IMR-90 (cell line): ENCODE measurements at regions not wholly inside any gene's neighbourhood (a gene's known extent, or its start where the extent isn't known, plus 50 kb on each side); places are given as distances from the start of the nearest gene placed in this dataset.

Experiments
- ATAC-seq: fragments of 200-7000 bp; cut with Tn5 transposase; 2 replicates; pipeline ENCODE4 v1.9.1; 2020; ENCODE audit warnings: low read depth, mild to moderate bottlenecking, moderate library complexity
- BruUV-seq: library from RNA; stranded (reverse); fragments of 400-500 nt; replicated peaks from 2 replicates; lab custom pipeline; 2021; lab: Mats Ljungman, UMichigan
- CTCF ChIA-PET: fragments of 300-600 bp; formaldehyde crosslinking; extraction: SDS; loops from one replicate; lab custom pipeline; 2021; ENCODE audit warnings: antibody characterized with exemption; lab: Yijun Ruan, JAX
- POLR2A ChIA-PET: fragments of 300-600 bp; sonication (Branson Sonifier 250); formaldehyde crosslinking; loops from one replicate; lab custom pipeline; 2022; ENCODE audit warnings: antibody characterized with exemption; ENCODE audit not compliant: unreplicated experiment; lab: Charles Lee
- DNase-seq: peaks from one replicate; pipeline ENCODE4 v3.0.0; 2013
- H2AFZ ChIP-seq: replicated peaks from 2 replicates; pipeline ENCODE3; 2013; ENCODE audit warnings: low read length, mild to moderate bottlenecking; ENCODE audit not compliant: poor library complexity
- H2AK5ac ChIP-seq: 2 replicates; pipeline ENCODE4 v1.6.1; 2013; ENCODE audit warnings: low read depth, low read length, inconsistent platforms
- H2AK9ac ChIP-seq: replicated peaks from 2 replicates; pipeline ENCODE3; 2013; ENCODE audit warnings: mild to moderate bottlenecking, low read depth, low read length, moderate library complexity; ENCODE audit not compliant: poor library complexity
- H2BK120ac ChIP-seq: 2 replicates; pipeline ENCODE4 v1.6.1; 2013; ENCODE audit warnings: low read depth, low read length, inconsistent platforms
- H2BK15ac ChIP-seq: 3 replicates; pipeline ENCODE4 v1.6.1; 2013; ENCODE audit warnings: low read depth, low read length, inconsistent platforms
- H2BK20ac ChIP-seq: 2 replicates; pipeline ENCODE4 v1.6.1; 2013; ENCODE audit warnings: low read depth, mild to moderate bottlenecking, inconsistent platforms, low read length, moderate library complexity
- H2BK5ac ChIP-seq: 2 replicates; pipeline ENCODE4 v1.6.1; 2013; ENCODE audit warnings: mild to moderate bottlenecking, low read depth, low read length, inconsistent platforms; ENCODE audit not compliant: poor library complexity, severe bottlenecking
- H3K14ac ChIP-seq: replicated peaks from 2 replicates; pipeline ENCODE4 v1.6.1; 2013; ENCODE audit warnings: low read depth, low read length, inconsistent platforms
- H3K18ac ChIP-seq: 2 replicates; pipeline ENCODE4 v1.6.1; 2013; ENCODE audit warnings: low read depth, low read length, control low read depth
- H3K23ac ChIP-seq: 2 replicates; pipeline ENCODE4 v1.6.1; 2013; ENCODE audit warnings: low read depth, low read length, inconsistent platforms
- H3K27ac ChIP-seq: 2 replicates; pipeline ENCODE4 v1.5.1; 2013; ENCODE audit warnings: mild to moderate bottlenecking, control low read depth, low read length; ENCODE audit not compliant: insufficient read depth
- H3K27me3 ChIP-seq: 2 replicates; pipeline ENCODE4 v1.6.1; 2013; ENCODE audit warnings: low read length; ENCODE audit not compliant: control insufficient read depth, insufficient read depth
- H3K36me3 ChIP-seq: 2 replicates; pipeline ENCODE4 v1.6.1; 2013; ENCODE audit warnings: low read length, mixed read lengths; ENCODE audit not compliant: control insufficient read depth, insufficient read depth
- H3K4ac ChIP-seq: 2 replicates; pipeline ENCODE4 v1.6.1; 2013; ENCODE audit warnings: low read depth, low read length, inconsistent platforms
- H3K4me1 ChIP-seq: 2 replicates; pipeline ENCODE4 v1.6.1; 2013; ENCODE audit warnings: low read length, mixed read lengths; ENCODE audit not compliant: control insufficient read depth, insufficient read depth
- H3K4me2 ChIP-seq: 2 replicates; pipeline ENCODE4 v1.6.1; 2013; ENCODE audit warnings: low read depth, mild to moderate bottlenecking, control low read depth, low read length, moderate library complexity
- H3K4me3 ChIP-seq: 2 replicates; pipeline ENCODE4 v1.5.1; 2013; ENCODE audit warnings: low read depth, mild to moderate bottlenecking, control low read depth, low read length, moderate library complexity; ENCODE audit not compliant: insufficient read depth
- H3K56ac ChIP-seq: 2 replicates; pipeline ENCODE4 v1.6.1; 2013; ENCODE audit warnings: low read length, inconsistent platforms; ENCODE audit not compliant: insufficient read depth; ENCODE audit errors: extremely low read depth
- H3K79me1 ChIP-seq, 2 experiments: 2 replicates each; pipeline ENCODE4 v1.6.1; 2013; ENCODE audit warnings: low read length in 2 of 2, inconsistent platforms in 1 of 2, low read depth in 1 of 2
- H3K9ac ChIP-seq: 2 replicates; pipeline ENCODE4 v1.6.1; 2013; ENCODE audit warnings: low read depth, low read length, control low read depth
- H3K9me1 ChIP-seq: 2 replicates; pipeline ENCODE4 v1.6.1; 2013; ENCODE audit warnings: low read length, inconsistent platforms; ENCODE audit not compliant: insufficient read depth
- H3K9me3 ChIP-seq: 2 replicates; pipeline ENCODE4 v1.6.1; 2013; ENCODE audit warnings: low read length; ENCODE audit not compliant: control insufficient read depth, insufficient read depth
- H4K20me1 ChIP-seq: 2 replicates; pipeline ENCODE4 v1.6.1; 2013; ENCODE audit warnings: low read length, inconsistent platforms; ENCODE audit not compliant: insufficient read depth
- H4K5ac ChIP-seq: 2 replicates; pipeline ENCODE4 v1.6.1; 2013; ENCODE audit warnings: mild to moderate bottlenecking, low read depth, low read length, control low read depth
- H4K8ac ChIP-seq, 2 experiments: 2 replicates each; pipeline ENCODE4 v1.6.1; 2013; ENCODE audit warnings: low read depth in 2 of 2, low read length in 2 of 2, control low read depth in 1 of 2, inconsistent platforms in 1 of 2
- H4K91ac ChIP-seq: 2 replicates; pipeline ENCODE4 v1.6.1; 2013; ENCODE audit warnings: low read depth, low read length, inconsistent platforms; ENCODE audit not compliant: insufficient read depth
- CTCF ChIP-seq: conservative IDR thresholded peaks from 2 replicates; pipeline ENCODE4 v1.5.1; 2012; ENCODE audit warnings: mild to moderate bottlenecking, low read depth, low read length, improper control_type of control experiment
- ELK1 ChIP-seq: fragments of 150-350 bp; IDR thresholded peaks from 2 replicates; pipeline ENCODE4 v1.6.1; 2016; ENCODE audit warnings: low read depth, mild to moderate bottlenecking, low read length, moderate library complexity, borderline replicate concordance
- FOS ChIP-seq: fragments of 150-350 bp; IDR thresholded peaks from 2 replicates; pipeline ENCODE4 v1.6.1; 2016; ENCODE audit warnings: low read depth, low read length
- MAFK ChIP-seq: IDR thresholded peaks from 2 replicates; pipeline ENCODE4 v1.6.1; 2012; ENCODE audit warnings: low read depth, low read length, improper control_type of control experiment
- NFE2L2 ChIP-seq: fragments of 150-350 bp; IDR thresholded peaks from 2 replicates; pipeline ENCODE4 v1.6.1; 2016; ENCODE audit warnings: low read depth, mild to moderate bottlenecking, low read length
- RAD21 ChIP-seq: IDR thresholded peaks from 2 replicates; pipeline ENCODE4 v1.6.1; 2012; ENCODE audit warnings: low read length, improper control_type of control experiment
- RCOR1 ChIP-seq: IDR thresholded peaks from 2 replicates; pipeline ENCODE4 v1.6.1; 2012; ENCODE audit warnings: mild to moderate bottlenecking, low read length, improper control_type of control experiment; ENCODE audit not compliant: insufficient replicate concordance
- USF2 ChIP-seq: fragments of 150-350 bp; IDR thresholded peaks from 2 replicates; pipeline ENCODE4 v1.6.1; 2017; ENCODE audit warnings: mild to moderate bottlenecking, antibody characterized with exemption, low read length, low read depth
- WGBS, 2 experiments: methylation state at CpG; one replicate each; pipeline versions ENCODE4 v1.1.5 to v1.1.7; 2013; ENCODE audit warnings: missing lambda C conversion rate in 2 of 2; ENCODE audit not compliant: insufficient read length in 1 of 2; ENCODE audit errors: extremely low coverage in 2 of 2; 5-methylcytosine and 5-hydroxymethylcytosine counted together
- dilution Hi-C: fragments of 300-500 bp; cut with HindIII; formaldehyde crosslinking; loops from one replicate; pipeline ENCODE4 v1.14.3; 2018; ENCODE audit warnings: low sequenced_read_pairs; ENCODE audit not compliant: unreplicated experiment
- in situ Hi-C: fragments of 300-500 bp; cut with MboI; formaldehyde crosslinking; loops from 3 replicates; pipeline ENCODE4 v1.14.3; 2019; ENCODE audit warnings: low sequenced_read_pairs, inconsistent platforms, mixed read lengths
- intact Hi-C: fragments of 100-400 bp; cut with micrococcal nuclease; formaldehyde crosslinking; loops from 2 replicates; pipeline ENCODE4 v1.10.0; 2022

GRCh38 chr3:3686907-3687648 is 112.2 kb upstream of the LRRN1 start:
- H3K4me1 ChIP-seq = no peaks in the 10 kb centered on the region
- no peak overlapping the region for H4K8ac ChIP-seq
- H3K9ac ChIP-seq = no peak overlapping the region
- BruUV-seq = no TSS peak
- H4K5ac ChIP-seq = no peak overlapping the region
- H3K18ac ChIP-seq = no peak overlapping the region
- H3K4me3 ChIP-seq = no peak overlapping the region
- H2AFZ ChIP-seq = no peak overlapping the region
- H3K79me1 ChIP-seq = no peaks in the 10 kb centered on the region
- no peak overlapping the region for H2BK120ac ChIP-seq
- intact Hi-C loops (no loop called here), dilution Hi-C loops (no loop called here), in situ Hi-C loops (no loop called here)
- no peaks in the 10 kb centered on the region for H3K9me1 ChIP-seq
- no peak overlapping the region for H2BK15ac ChIP-seq
- H3K4ac ChIP-seq = no peak overlapping the region
- H2BK20ac ChIP-seq = no peak overlapping the region
- no peak overlapping the region for H3K27ac ChIP-seq
- no peak overlapping the region for H2AK5ac ChIP-seq
- no peak overlapping the region for H3K4me2 ChIP-seq
- no peaks in the 10 kb centered on the region for H3K36me3 ChIP-seq
- peaks cover 12% of the 10 kb centered on the region for H3K9me3 ChIP-seq
- H3K56ac ChIP-seq = no peak overlapping the region
- no peak overlapping the region for H4K91ac ChIP-seq
- ChIA-PET CTCF (interaction anchor here (0.6 kb wide), 1 partner anchor 9 kb away, joined by 3 read pairs; no protein-coding TSS in a partner anchor), POLR2A (no interaction called here)
- DNase-seq (no peak), ATAC-seq (no peak)
- no peaks in the 10 kb centered on the region for H4K20me1 ChIP-seq
- no peak overlapping the region for H3K14ac ChIP-seq
- no peak overlapping the region for H2BK5ac ChIP-seq
- no CpG with 5 or more reads among the region's 3 CpGs for WGBS, 2 experiments
- peak overlapping the region; percentile 72 for H2AK9ac ChIP-seq
- no peak for TF ChIP-seq MAFK
- no peak for TF ChIP-seq USF2
- TF ChIP-seq RAD21 = no peak
- no peak for TF ChIP-seq FOS
- no peak for TF ChIP-seq RCOR1
- no peak for TF ChIP-seq ELK1
- TF ChIP-seq CTCF = no peak
- TF ChIP-seq NFE2L2 = no peak
- H3K27me3 ChIP-seq = no peaks in the 10 kb centered on the region
- no peak overlapping the region for H3K23ac ChIP-seq
